GM18520 (cell line): ENCODE measurements at regions not wholly inside any gene's neighbourhood (a gene's known extent, or its start where the extent isn't known, plus 50 kb on each side); places are given as distances from the start of the nearest gene placed in this dataset.

Source experiments
- ATAC-seq: cut with Tn5 transposase; IDR thresholded peaks from one replicate; pipeline ENCODE4 v1.9.1; 2021; ENCODE audit not compliant: unreplicated experiment

DNA sequence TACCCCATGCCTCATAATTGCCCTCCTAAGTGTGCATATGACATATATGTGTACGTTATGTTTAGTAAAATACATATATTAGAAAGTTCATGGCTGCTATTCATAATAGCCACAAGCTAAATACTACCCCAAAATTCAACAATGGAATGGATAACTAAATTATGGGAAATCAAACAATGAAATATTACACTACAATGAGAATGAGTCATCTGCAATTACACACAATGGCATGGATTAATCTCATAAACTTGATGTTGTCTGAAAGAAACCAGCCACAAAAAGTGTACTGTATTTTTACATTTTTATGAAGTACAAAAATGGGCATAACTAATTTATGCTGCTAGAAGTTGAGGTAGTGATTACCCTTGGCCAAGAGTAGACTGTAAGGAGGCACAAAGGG, 477.0 kb downstream of the HAO1 start:
- no peak for ATAC-seq

GRCh38 chr20:7470912-7471311, 469.3 kb downstream of the HAO1 start:
- no peak for ATAC-seq

GRCh38 chr20:7490288-7490687, 450.0 kb downstream of the HAO1 start:
- ATAC-seq = no peak

- no peak for ATAC-seq
Measured at GRCh38 chr20:7492257-7492656, 448.0 kb downstream of the HAO1 start.

GRCh38 chr20:7493311-7493710, 446.9 kb downstream of the HAO1 start:
- no peak for ATAC-seq

DNA sequence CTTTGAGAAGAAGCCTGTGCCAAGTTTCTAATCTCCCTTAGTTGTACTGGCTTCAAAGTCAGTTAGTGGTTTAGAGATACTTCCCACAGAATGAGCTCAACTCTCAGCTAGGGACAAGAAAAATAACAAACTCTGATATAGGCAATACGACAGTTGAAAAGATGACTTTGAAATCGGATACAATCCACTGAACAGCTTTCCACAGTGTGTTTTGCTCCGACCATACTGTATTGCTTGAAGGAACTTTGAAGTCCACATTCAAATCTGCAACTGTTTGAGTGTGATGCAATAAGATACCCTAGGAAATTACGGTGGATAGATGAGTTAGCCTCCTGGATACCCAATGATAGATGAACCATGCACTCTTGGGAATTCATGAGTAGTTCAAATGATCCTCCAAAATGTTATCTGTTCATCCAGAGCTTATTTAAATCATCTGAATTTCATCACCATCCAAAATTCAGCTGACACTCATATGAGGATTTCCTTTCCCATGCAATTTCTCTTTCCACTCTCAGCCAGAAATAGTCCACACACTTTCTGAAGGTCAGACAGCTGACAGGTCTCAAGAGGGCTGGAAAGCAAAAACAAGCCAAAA, 443.8 kb downstream of the HAO1 start:
- no peak for ATAC-seq

DNA sequence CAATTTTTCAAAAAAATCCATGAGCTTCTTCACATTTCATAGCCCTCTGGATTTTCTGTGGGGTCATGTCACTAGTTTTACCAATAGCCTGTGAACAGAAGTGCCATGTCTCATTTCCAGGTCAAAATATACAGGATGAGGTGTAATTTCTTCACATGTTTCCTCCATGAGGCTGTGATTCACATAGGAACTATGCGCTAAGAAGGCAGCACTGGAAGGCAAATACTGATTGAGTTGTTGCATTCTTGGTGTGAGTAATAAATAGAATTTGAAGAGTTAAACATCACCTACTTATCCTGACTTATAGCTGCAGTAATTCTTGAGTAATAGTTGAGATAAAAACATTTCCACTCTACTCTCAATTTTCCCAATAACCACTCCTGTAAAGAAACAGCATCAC, 442.3 kb downstream of the HAO1 start:
- ATAC-seq = no peak

- ATAC-seq = no peak
Measured at GRCh38 chr20:7499201-7499600, 441.1 kb downstream of the HAO1 start.

GRCh38 chr20:7500231-7500663, 440.0 kb downstream of the HAO1 start:
- no peak for ATAC-seq

- no peak for ATAC-seq
Measured at GRCh38 chr20:7503501-7503900, 436.8 kb downstream of the HAO1 start.

GRCh38 chr20:7505152-7505834, 435.0 kb downstream of the HAO1 start:
- no peak for ATAC-seq

- no peak for ATAC-seq
Measured at GRCh38 chr20:7505835-7506221, 434.4 kb downstream of the HAO1 start.

DNA sequence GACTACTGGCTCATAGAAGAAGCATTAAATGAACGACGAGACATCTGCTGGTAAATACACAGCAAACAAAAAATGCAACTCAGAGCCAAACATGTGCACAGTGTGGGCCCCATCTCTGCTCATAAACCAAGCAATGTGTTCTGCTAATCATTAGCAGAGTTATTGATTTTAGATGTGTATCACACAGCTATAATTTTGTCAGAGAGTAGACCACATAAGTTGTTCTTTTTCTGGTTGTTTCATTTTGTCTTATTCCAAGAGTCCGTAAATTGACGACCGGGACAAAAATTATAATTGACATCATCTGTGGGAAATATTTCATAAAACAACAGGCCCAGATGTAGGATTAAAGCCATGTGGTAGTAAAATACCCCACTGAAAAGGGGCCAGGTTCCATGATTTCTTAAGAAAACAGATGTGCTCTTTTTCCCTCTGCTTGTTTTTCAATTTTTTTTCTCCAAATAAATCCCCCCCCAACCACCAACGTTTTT, 423.6 kb downstream of the HAO1 start:
- no peak for ATAC-seq

GRCh38 chr20:7520361-7520760, 419.9 kb downstream of the HAO1 start:
- no peak for ATAC-seq

GRCh38 chr20:7523288-7523687, 417.0 kb downstream of the HAO1 start:
- no peak for ATAC-seq

GRCh38 chr20:7540018-7540417, 400.2 kb downstream of the HAO1 start:
- no peak for ATAC-seq

GRCh38 chr20:7540923-7541322, 399.3 kb downstream of the HAO1 start:
- no peak for ATAC-seq

GRCh38 chr20:7571101-7571500, 369.2 kb downstream of the HAO1 start:
- no peak for ATAC-seq

DNA sequence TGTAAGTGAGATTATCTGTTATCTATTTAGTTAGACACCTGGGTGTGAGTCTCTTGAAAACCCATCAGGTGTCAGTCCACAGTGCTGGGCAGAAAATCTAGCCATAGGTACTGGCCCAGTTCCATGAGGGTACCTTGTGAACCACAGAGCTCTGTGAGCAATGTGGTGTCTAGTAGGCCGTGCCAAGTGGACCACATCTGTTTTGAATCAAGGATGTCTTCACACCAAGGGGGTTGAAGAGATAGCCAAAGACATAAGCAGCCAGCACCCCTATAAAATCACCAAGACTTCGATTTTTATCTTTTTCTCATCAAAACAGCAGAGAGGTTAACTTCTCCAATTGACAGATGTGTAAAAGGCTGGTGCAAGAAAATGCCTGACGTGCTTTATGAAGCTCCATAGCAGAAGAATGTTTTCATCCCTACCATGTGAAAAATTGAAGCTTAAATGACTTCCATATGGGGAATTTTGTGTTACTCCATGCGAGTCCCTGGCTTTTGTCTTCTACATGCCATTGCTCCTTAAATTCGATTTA, 368.7 kb downstream of the HAO1 start:
- ATAC-seq = no peak

GRCh38 chr20:7579888-7580287, 360.4 kb downstream of the HAO1 start:
- ATAC-seq = no peak

DNA sequence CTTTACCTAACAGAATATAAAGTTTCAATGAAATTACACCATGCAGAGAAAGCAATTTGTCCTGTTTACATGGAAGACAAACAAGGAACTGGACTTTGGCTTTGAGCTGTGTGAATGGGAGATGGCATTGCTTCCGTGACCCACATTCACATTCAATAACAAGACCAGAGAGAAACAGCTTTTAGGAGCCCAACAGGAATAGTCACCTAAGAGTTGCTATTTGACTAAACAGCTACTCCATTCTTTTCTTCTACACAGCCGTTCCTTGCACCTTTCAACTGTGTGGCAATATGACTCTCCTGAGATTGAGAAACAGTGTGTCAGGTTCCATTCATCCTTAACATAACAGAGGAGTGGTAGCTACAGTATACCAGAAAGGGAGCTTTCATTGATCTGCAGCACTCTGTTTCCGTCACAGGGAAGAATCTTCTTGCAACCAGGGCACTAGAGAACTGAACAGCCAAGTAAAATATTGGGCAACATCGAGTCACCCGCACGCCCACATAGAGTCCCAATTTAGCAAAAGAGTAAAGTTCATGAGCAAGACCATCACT, 355.1 kb downstream of the HAO1 start:
- ATAC-seq = no peak

GRCh38 chr20:7586481-7586880, 353.8 kb downstream of the HAO1 start:
- no peak for ATAC-seq
